Activated CD4-positive, alpha-beta T cell treated with anti-CD3 and anti-CD28 coated beads for 4 hours (primary cell): ENCODE measurements at regions not wholly inside any gene's neighbourhood (a gene's known extent, or its start where the extent isn't known, plus 50 kb on each side); places are given as distances from the start of the nearest gene placed in this dataset.
"Not testable (repeated sequence)": the region's sequence is repeated elsewhere in the genome, so short reads cannot be mapped to it uniquely, and the experiment has no call there.

Experiments used
- DNase-seq, 2 donors: peaks; one replicate each; pipeline ENCODE4 v3.0.0-alpha.2; 2020

- DNase-seq, result no peak
Measured at GRCh38 chr7:131845573-131846314, 289.3 kb upstream of the PODXL start.

GRCh38 chr7:131844369-131844768 is 287.9 kb upstream of the PODXL start:
- no peak for DNase-seq

- no peak for DNase-seq
Measured at GRCh38 chr7:131843898-131844331, 287.5 kb upstream of the PODXL start.

GRCh38 chr7:131839967-131840690 is 283.7 kb upstream of the PODXL start:
- no peak for DNase-seq

- DNase-seq, result no peak
Measured at GRCh38 chr7:131836733-131837132, 280.3 kb upstream of the PODXL start.

GRCh38 chr7:131835141-131835540 is 278.7 kb upstream of the PODXL start:
- DNase-seq, result no peak

- DNase-seq, result no peak
Measured at GRCh38 chr7:131830681-131831080, 274.3 kb upstream of the PODXL start.

- DNase-seq, result no peak
Measured at GRCh38 chr7:131829947-131830558, 273.6 kb upstream of the PODXL start.

- no peak for DNase-seq
Measured at GRCh38 chr7:131827421-131827820, 271.0 kb upstream of the PODXL start.

- DNase-seq, result no peak
Measured at GRCh38 chr7:131826960-131827359, 270.5 kb upstream of the PODXL start.

- DNase-seq, result not testable (repeated sequence)
Measured at GRCh38 chr7:131823961-131824440, 267.6 kb upstream of the PODXL start.

GRCh38 chr7:131819891-131820290 is 263.5 kb upstream of the PODXL start:
- no peak for DNase-seq

GRCh38 chr7:131816391-131817007 is 260.1 kb upstream of the PODXL start:
- no peak for DNase-seq

- no peak for DNase-seq
Measured at GRCh38 chr7:131808736-131809135, 252.3 kb upstream of the PODXL start.

GRCh38 chr7:131808156-131808555 is 251.7 kb upstream of the PODXL start:
- DNase-seq, result not testable (repeated sequence)

- no peak for DNase-seq
Measured at GRCh38 chr7:131803816-131804215, 247.4 kb upstream of the PODXL start.

GRCh38 chr7:131802195-131802864 is 245.9 kb upstream of the PODXL start:
- DNase-seq, result no peak

- DNase-seq, result no peak
Measured at GRCh38 chr7:131800531-131800930, 244.1 kb upstream of the PODXL start.

GRCh38 chr7:131800008-131800407 is 243.6 kb upstream of the PODXL start:
- no peak for DNase-seq

- no peak for DNase-seq
Measured at GRCh38 chr7:131797841-131798240, 241.4 kb upstream of the PODXL start.

GRCh38 chr7:131795400-131795799 is 239.0 kb upstream of the PODXL start:
- DNase-seq, result no peak

GRCh38 chr7:131792311-131792710 is 235.9 kb upstream of the PODXL start:
- DNase-seq, result no peak

GRCh38 chr7:131787101-131787500 is 230.7 kb upstream of the PODXL start:
- DNase-seq, result no peak
